Lung (tissue), 11 donors: ENCODE measurements at regions not wholly inside any gene's neighbourhood (a gene's known extent, or its start where the extent isn't known, plus 50 kb on each side); places are given as distances from the start of the nearest gene placed in this dataset.

ENCODE experiments used
- ATAC-seq: fragments of 200-7000 bp; cut with Tn5 transposase; one replicate; pipeline ENCODE4 v1.9.1; 2020; ENCODE audit warnings: moderate number of reproducible peaks; ENCODE audit not compliant: insufficient read depth, low FRiP score
- DNase-seq, 3 donors: peaks; one replicate each; pipeline ENCODE4 v3.0.0-alpha.2; 2013 to 2017
- H3K27ac ChIP-seq, 2 donors: one replicate each; pipeline ENCODE4 v1.5.1; 2013; ENCODE audit warnings: mild to moderate bottlenecking in 2 of 2, moderate library complexity in 2 of 2, control low read depth in 1 of 2, inconsistent platforms in 1 of 2, low read depth in 1 of 2, low read length in 1 of 2
- H3K27me3 ChIP-seq, 3 donors: one replicate each; pipeline ENCODE4 v1.5.1; 2013; ENCODE audit warnings: low read length in 2 of 3; ENCODE audit not compliant: control insufficient read depth in 3 of 3, insufficient read depth in 3 of 3
- H3K36me3 ChIP-seq, 4 donors: one replicate each; pipeline ENCODE4 v1.5.1; 2013; ENCODE audit warnings: low read length in 4 of 4, mild to moderate bottlenecking in 1 of 4, moderate library complexity in 1 of 4; ENCODE audit not compliant: control insufficient read depth in 4 of 4, insufficient read depth in 4 of 4
- H3K4me1 ChIP-seq, 5 donors: one replicate each; pipeline ENCODE4 v1.5.1; 2013; ENCODE audit warnings: low read length in 5 of 5, mild to moderate bottlenecking in 2 of 5, moderate library complexity in 1 of 5; ENCODE audit not compliant: control insufficient read depth in 5 of 5, insufficient read depth in 5 of 5
- H3K4me3 ChIP-seq: one replicate; pipeline ENCODE4 v1.5.1; 2013; ENCODE audit warnings: mild to moderate bottlenecking, control low read depth, moderate library complexity
- H3K9ac ChIP-seq, 2 donors: one replicate each; pipeline ENCODE4 v1.5.1; 2013; ENCODE audit warnings: low read length in 2 of 2, control low read depth in 1 of 2; ENCODE audit not compliant: insufficient read depth in 1 of 2
- H3K9me3 ChIP-seq, 4 donors: one replicate each; pipeline ENCODE4 v1.5.1; 2013; ENCODE audit warnings: low read length in 3 of 4, mild to moderate bottlenecking in 1 of 4, moderate library complexity in 1 of 4; ENCODE audit not compliant: control insufficient read depth in 4 of 4, insufficient read depth in 3 of 4
- CTCF ChIP-seq: IDR thresholded peaks from 2 replicates; pipeline ENCODE4 v1.5.1; 2012; ENCODE audit warnings: mild to moderate bottlenecking; ENCODE audit errors: control extremely low read depth, extremely low read depth
- WGBS, 2 donors: extraction: QIAGEN DNeasy Blood & Tissue Kit; methylation state at CpG; one replicate each; pipeline ENCODE4 v1.1.7; 2013; 5-methylcytosine and 5-hydroxymethylcytosine counted together
- donor health status: control.
- donor health status: control.
- donor health status: Bipolar disorder and iron deficiency.
- donor health status: healthy.
- donor health status: DM: yes; HTN: yes; CAD: no.

DNA sequence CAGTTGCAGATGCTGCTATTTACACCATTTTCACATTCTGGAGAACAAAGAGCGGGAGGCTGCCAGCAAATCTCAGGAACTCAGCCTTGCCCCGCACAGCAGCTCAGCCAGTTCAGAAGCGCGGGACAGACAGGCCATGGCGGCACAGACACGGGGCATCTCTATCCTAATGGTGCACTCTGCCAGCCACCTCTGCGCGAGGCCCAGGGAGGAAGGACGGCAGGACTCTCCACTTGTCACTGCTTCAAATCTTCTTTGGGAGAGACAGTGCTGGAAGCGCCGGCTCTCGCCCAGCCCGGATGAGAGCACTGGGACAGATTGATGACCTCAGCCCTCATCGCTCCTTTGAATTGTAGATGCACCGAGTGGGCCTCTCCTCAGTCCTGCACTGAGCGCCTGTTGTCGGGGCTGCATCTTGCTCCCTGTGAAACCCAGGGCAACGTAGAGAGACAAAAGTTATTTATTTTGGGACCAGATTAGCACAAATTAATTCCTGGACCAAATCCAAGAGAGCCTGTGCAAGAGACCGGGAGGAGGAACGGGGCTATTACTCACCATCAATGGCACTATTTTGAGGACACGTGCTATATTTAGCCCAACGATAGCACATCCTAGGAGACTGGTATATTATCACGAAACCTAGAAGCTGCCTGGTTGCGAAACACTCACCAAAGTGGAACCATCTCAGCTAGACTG, 211.4 kb upstream of the SMIM21 start:
- TF ChIP-seq CTCF, result no peak
- ATAC-seq (peak; percentile 44), DNase-seq (peak; percentile 91 to 97 (median 96))
- 38 to 47% methylated on average over 24 of the region's 24 CpGs for WGBS, 2 donors
- H3K27ac ChIP-seq, result peak overlapping the region; percentile 30 to 72
- H3K4me3 ChIP-seq, result no peak overlapping the region
- H3K27me3 ChIP-seq, result no peaks in the 10 kb centered on the region
- no peaks in the 10 kb centered on the region for H3K36me3 ChIP-seq
- H3K9ac ChIP-seq, result peak overlapping the region in 1 of 2 donors; percentile 64
- peaks cover 4 to 36% (median 6%) of the 10 kb centered on the region in 5 donors for H3K4me1 ChIP-seq
- peaks cover 0 to 10% (median 0%) of the 10 kb centered on the region in 4 donors for H3K9me3 ChIP-seq

DNA sequence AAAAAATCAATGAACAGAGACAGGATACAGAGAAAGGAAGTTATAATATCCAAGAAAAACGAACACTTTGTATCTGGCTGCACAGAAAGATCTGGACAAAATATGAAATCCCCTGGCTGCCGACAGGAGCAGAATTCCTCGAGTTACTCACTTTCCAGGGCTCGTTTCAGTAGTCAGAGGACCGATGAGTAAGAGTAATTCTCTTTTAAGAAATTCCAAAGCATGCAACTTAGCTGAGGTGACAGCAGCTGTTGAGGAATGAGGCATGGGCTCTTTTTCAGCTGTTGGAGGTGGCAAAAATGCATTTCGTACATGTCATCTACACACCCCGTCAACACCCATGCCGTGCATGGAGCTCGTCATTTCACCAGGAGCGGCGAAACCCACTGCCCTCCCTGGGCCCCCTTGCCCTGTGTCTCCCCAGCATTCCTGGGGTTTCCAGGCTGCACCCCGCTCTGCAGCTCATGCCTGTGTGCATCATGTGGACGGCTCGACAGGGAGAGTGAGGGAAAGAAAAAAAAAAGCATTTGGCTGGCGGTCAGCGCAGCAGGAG, 210.8 kb upstream of the SMIM21 start:
- Histone ChIP-seq H3K36me3 (no peaks in the 10 kb centered on the region), H3K4me3 (no peak overlapping the region), H3K27ac (peak overlapping the region in 1 of 2 donors; percentile 30), H3K27me3 (no peaks in the 10 kb centered on the region), H3K9ac (peak overlapping the region in 1 of 2 donors; percentile 64), H3K9me3 (peaks cover 0 to 10% (median under 1%) of the 10 kb centered on the region in 4 donors), H3K4me1 (peaks cover 4 to 36% (median 6%) of the 10 kb centered on the region in 5 donors)
- DNase-seq, result no peak
- 45 to 64% methylated on average over 16 of the region's 16 CpGs for WGBS, 2 donors
- no peak for ATAC-seq
- no peak for TF ChIP-seq CTCF

GRCh38 chr18:75635096-75635495, 207.6 kb upstream of the SMIM21 start:
- no peak overlapping the region for H3K4me3 ChIP-seq
- H3K27me3 ChIP-seq, result no peaks in the 10 kb centered on the region
- no peak overlapping the region for H3K9ac ChIP-seq
- peaks cover 0 to 8% (median 3%) of the 10 kb centered on the region in 4 donors for H3K9me3 ChIP-seq
- no peak for TF ChIP-seq CTCF
- DNase-seq (no peak), ATAC-seq (no peak)
- peaks cover 4 to 29% (median 6%) of the 10 kb centered on the region in 5 donors for H3K4me1 ChIP-seq
- WGBS, 2 donors, result 80 to 88% methylated on average over 5 of the region's 5 CpGs
- no peak overlapping the region for H3K27ac ChIP-seq
- H3K36me3 ChIP-seq, result no peaks in the 10 kb centered on the region
